ENCODE measurements at regions not wholly inside any gene's neighbourhood (a gene's known extent, or its start where the extent isn't known, plus 50 kb on each side); places are given as distances from the start of the nearest gene placed in this dataset.

GRCh38 chr4:66956852-66957251 lies 588.5 kb downstream of the CENPC start:
- H3K27me3 ChIP-seq (ENCODE audit: insufficient read depth) = no peaks in the 10 kb centered on the region; the same call in 1 of the 2 replicates
- no peak overlapping the region for H2AFZ ChIP-seq (ENCODE audit: low read depth)
- WGBS (ENCODE audit: low lambda C conversion rate) = no CpG with 5 or more reads among the region's 1 CpG
- H3K9ac ChIP-seq = no peak overlapping the region
- DNase-seq = no peak
- no peaks in the 10 kb centered on the region for H3K9me2 ChIP-seq
- no peak overlapping the region for H3K4me2 ChIP-seq
- TF ChIP-seq, protein P1, sequence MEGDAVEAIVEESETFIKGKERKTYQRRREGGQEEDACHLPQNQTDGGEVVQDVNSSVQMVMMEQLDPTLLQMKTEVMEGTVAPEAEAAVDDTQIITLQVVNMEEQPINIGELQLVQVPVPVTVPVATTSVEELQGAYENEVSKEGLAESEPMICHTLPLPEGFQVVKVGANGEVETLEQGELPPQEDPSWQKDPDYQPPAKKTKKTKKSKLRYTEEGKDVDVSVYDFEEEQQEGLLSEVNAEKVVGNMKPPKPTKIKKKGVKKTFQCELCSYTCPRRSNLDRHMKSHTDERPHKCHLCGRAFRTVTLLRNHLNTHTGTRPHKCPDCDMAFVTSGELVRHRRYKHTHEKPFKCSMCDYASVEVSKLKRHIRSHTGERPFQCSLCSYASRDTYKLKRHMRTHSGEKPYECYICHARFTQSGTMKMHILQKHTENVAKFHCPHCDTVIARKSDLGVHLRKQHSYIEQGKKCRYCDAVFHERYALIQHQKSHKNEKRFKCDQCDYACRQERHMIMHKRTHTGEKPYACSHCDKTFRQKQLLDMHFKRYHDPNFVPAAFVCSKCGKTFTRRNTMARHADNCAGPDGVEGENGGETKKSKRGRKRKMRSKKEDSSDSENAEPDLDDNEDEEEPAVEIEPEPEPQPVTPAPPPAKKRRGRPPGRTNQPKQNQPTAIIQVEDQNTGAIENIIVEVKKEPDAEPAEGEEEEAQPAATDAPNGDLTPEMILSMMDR (IDR thresholded peaks at IDR 0.05) = no peak
- TF ChIP-seq TCF12 (IDR thresholded peaks at IDR 0.05) (no peak), FOXM1 (IDR thresholded peaks at IDR 0.05; ENCODE audit: low read depth) (no peak), USF2 (IDR thresholded peaks at IDR 0.05; ENCODE audit: borderline replicate concordance, low read depth, low read length) (no peak), FOXJ3 (CRISPR knock-in tag; IDR thresholded peaks at IDR 0.05) (no peak), RXRA (IDR thresholded peaks at IDR 0.05; ENCODE audit: borderline replicate concordance, low read depth) (no peak), TAF1 (IDR thresholded peaks at IDR 0.05; ENCODE audit: borderline replicate concordance, low read depth, low read length) (no peak), GABPA (IDR thresholded peaks at IDR 0.05; ENCODE audit: low read depth) (no peak), GATA2 (CRISPR knock-in tag; IDR thresholded peaks at IDR 0.05) (no peak), ZBTB33 (IDR thresholded peaks at IDR 0.05; ENCODE audit: borderline replicate concordance, low read depth) (no peak), MEF2A (IDR thresholded peaks at IDR 0.05; ENCODE audit: borderline replicate concordance, low read depth) (no peak), SIN3A (IDR thresholded peaks at IDR 0.05; ENCODE audit: borderline replicate concordance, low read depth, low read length) (no peak), EZH2phosphoT487 (IDR thresholded peaks at IDR 0.05; ENCODE audit: borderline replicate concordance, low read depth) (no peak)
- TF ChIP-seq, protein P2, sequence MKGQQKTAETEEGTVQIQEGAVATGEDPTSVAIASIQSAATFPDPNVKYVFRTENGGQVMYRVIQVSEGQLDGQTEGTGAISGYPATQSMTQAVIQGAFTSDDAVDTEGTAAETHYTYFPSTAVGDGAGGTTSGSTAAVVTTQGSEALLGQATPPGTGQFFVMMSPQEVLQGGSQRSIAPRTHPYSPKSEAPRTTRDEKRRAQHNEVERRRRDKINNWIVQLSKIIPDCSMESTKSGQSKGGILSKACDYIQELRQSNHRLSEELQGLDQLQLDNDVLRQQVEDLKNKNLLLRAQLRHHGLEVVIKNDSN (IDR thresholded peaks at IDR 0.05; ENCODE audit: borderline replicate concordance, low read depth) = no peak
- POLR2A ChIA-PET = no interaction called here
- H4K20me1 ChIP-seq (ENCODE audit: insufficient read depth) = no peaks in the 10 kb centered on the region
- H3K9me3 ChIP-seq = no peaks in the 10 kb centered on the region
- no peaks in the 10 kb centered on the region for H3K36me3 ChIP-seq (replicated peaks in 1 of 2; ENCODE audit: control insufficient read depth in 1 of 2, insufficient read depth in 2 of 2, low read length in 1 of 2)
- no peaks in the 10 kb centered on the region for H3K4me1 ChIP-seq (ENCODE audit: control insufficient read depth in 1 of 2, insufficient read depth in 2 of 2, low read depth in 1 of 2, low read length in 1 of 2)
- H3K27ac ChIP-seq (ENCODE audit: low read depth in 2 of 2, low read length in 1 of 2) = no peak overlapping the region
- CTCF ChIA-PET = no interaction called here
- H3F3A ChIP-seq (replicated peaks; ENCODE audit: insufficient read depth) = no peaks in the 10 kb centered on the region
- no peak overlapping the region for H3K4me3 ChIP-seq (ENCODE audit: low read depth in 2 of 2, low read length in 1 of 2)
- H3K79me2 ChIP-seq (ENCODE audit: insufficient read depth) = no peaks in the 10 kb centered on the region

All from SK-N-SH (cell line).